Small intestine (tissue), 7 donors: ENCODE measurements at regions not wholly inside any gene's neighbourhood (a gene's known extent, or its start where the extent isn't known, plus 50 kb on each side); places are given as distances from the start of the nearest gene placed in this dataset.

Experiments used
- DNase-seq, 2 donors: peaks; one replicate each; pipeline versions ENCODE4 v3.0.0 to v3.0.0-alpha.2; 2013
- FAIRE-seq: peaks from 2 replicates; lab custom pipeline; 2012; peaks lifted over from hg19 to GRCh38; lab: Jason Lieb, UNC
- H3K27ac ChIP-seq, 3 donors: one replicate each; pipeline ENCODE4 v1.5.1; 2013; ENCODE audit warnings: low read length in 2 of 3, mild to moderate bottlenecking in 2 of 3, control low read depth in 1 of 3, inconsistent platforms in 1 of 3, low read depth in 1 of 3, moderate library complexity in 1 of 3
- H3K27me3 ChIP-seq, 3 donors: one replicate each; pipeline ENCODE4 v1.6.1; 2013; ENCODE audit warnings: low read length in 3 of 3, inconsistent platforms in 1 of 3; ENCODE audit not compliant: control insufficient read depth in 3 of 3, insufficient read depth in 3 of 3
- H3K36me3 ChIP-seq, 3 donors: one replicate each; pipeline ENCODE4 v1.6.1; 2013; ENCODE audit warnings: low read length in 3 of 3, inconsistent platforms in 1 of 3, low read depth in 1 of 3, mild to moderate bottlenecking in 1 of 3, moderate library complexity in 1 of 3; ENCODE audit not compliant: control insufficient read depth in 3 of 3, insufficient read depth in 2 of 3
- H3K4me1 ChIP-seq, 3 donors: one replicate each; pipeline ENCODE4 v1.6.1; 2013; ENCODE audit warnings: low read length in 2 of 3, inconsistent platforms in 1 of 3, low read depth in 1 of 3, mild to moderate bottlenecking in 1 of 3, moderate library complexity in 1 of 3; ENCODE audit not compliant: control insufficient read depth in 3 of 3, insufficient read depth in 2 of 3
- H3K4me3 ChIP-seq, 3 donors: one replicate each; pipeline ENCODE4 v1.5.1; 2013; ENCODE audit warnings: low read length in 3 of 3, control low read depth in 1 of 3, inconsistent platforms in 1 of 3, low read depth in 1 of 3, mild to moderate bottlenecking in 1 of 3, moderate library complexity in 1 of 3
- H3K9me3 ChIP-seq, 2 donors: one replicate each; pipeline ENCODE4 v1.6.1; 2013; ENCODE audit warnings: low read depth in 1 of 2, low read length in 1 of 2; ENCODE audit not compliant: control insufficient read depth in 2 of 2, insufficient read depth in 1 of 2
- WGBS, 3 donors: extraction: QIAGEN DNeasy Blood & Tissue Kit; methylation state at CpG; one replicate each; pipeline ENCODE4 v1.1.7; 2013; 5-methylcytosine and 5-hydroxymethylcytosine counted together
- donor health status: healthy with polysubstance abuse.
- donor health status: control.
- donor health status: control.
- donor health status: Bipolar disorder and iron deficiency.
- donor health status: healthy.

DNA sequence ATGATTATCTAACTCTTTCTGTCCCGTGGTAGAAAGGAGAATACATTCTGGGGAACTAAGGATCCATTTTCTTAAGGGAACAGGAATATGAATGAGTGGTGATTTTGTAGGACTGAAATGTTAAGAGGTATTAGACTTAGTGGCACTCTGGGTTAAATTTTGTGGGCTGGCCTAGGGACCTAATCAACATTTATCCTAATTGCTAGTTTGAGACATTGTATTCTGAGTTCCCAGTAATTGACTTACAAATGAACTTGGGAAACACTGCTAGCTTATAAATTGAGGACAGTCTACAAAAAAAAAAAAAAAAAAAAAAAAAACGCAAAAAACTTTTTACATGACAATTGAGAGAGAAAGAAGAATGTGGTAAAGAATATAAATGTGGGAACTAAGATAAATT is 136.6 kb upstream of the ZP4 start:
- FAIRE-seq (no peak), DNase-seq (no peak)
- H3K4me3 ChIP-seq: no peak overlapping the region
- 51 to 70% (median 53%) methylated on average over 2 of the region's 2 CpGs for WGBS, 3 donors
- H3K4me1 ChIP-seq: no peaks in the 10 kb centered on the region
- H3K27me3 ChIP-seq: no peaks in the 10 kb centered on the region
- no peak overlapping the region for H3K27ac ChIP-seq
- no peaks in the 10 kb centered on the region for H3K36me3 ChIP-seq
- H3K9me3 ChIP-seq: peaks cover 0 to 4% of the 10 kb centered on the region in 2 donors

DNA sequence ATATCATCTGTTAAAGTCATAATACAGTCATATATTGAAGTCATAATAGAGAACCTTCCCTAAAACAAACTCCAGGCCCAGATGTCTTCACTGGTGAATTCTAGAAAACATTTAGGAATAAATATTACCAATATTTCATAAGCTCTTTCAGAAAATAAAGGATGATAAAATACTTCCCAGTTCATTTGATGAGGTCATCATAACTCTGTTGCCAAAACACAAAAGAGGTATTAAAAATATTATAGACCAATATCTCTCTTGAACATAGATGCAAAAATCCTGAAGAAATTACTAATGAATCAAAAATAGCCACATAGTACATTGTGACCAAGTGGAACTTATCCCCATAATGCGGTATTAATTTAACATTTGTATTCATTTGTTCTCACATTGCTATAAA is 132.4 kb upstream of the ZP4 start:
- DNase-seq: no peak
- H3K4me3 ChIP-seq: no peak overlapping the region
- H3K27me3 ChIP-seq: no peaks in the 10 kb centered on the region
- H3K36me3 ChIP-seq: no peaks in the 10 kb centered on the region
- WGBS, 3 donors: 94 to 98% (median 97%) methylated on average over 1 of the region's 1 CpG
- no peak overlapping the region for H3K27ac ChIP-seq
- H3K9me3 ChIP-seq: no peaks in the 10 kb centered on the region
- FAIRE-seq: no peak
- H3K4me1 ChIP-seq: no peaks in the 10 kb centered on the region

GRCh38 chr1:238018214-238018613 is 127.5 kb upstream of the ZP4 start:
- H3K36me3 ChIP-seq: no peaks in the 10 kb centered on the region
- WGBS, 3 donors: 78 to 83% (median 79%) methylated on average over 2 of the region's 2 CpGs

GRCh38 chr1:238006779-238007178 is 116.1 kb upstream of the ZP4 start:
- Histone ChIP-seq H3K9me3 (no peaks in the 10 kb centered on the region), H3K27ac (no peak overlapping the region), H3K4me1 (no peaks in the 10 kb centered on the region), H3K4me3 (no peak overlapping the region), H3K36me3 (no peaks in the 10 kb centered on the region), H3K27me3 (no peaks in the 10 kb centered on the region)
- FAIRE-seq (no peak), DNase-seq (no peak)
- WGBS, 3 donors: 62 to 69% (median 64%) methylated on average over 4 of the region's 4 CpGs

More at GRCh38 chr1:238018214-238018613, 127.5 kb upstream of the ZP4 start:
- no peak for DNase-seq
- Histone ChIP-seq H3K27ac (no peak overlapping the region), H3K4me1 (no peaks in the 10 kb centered on the region), H3K4me3 (no peak overlapping the region), H3K9me3 (no peaks in the 10 kb centered on the region), H3K27me3 (no peaks in the 10 kb centered on the region)
- FAIRE-seq: no peak

DNA sequence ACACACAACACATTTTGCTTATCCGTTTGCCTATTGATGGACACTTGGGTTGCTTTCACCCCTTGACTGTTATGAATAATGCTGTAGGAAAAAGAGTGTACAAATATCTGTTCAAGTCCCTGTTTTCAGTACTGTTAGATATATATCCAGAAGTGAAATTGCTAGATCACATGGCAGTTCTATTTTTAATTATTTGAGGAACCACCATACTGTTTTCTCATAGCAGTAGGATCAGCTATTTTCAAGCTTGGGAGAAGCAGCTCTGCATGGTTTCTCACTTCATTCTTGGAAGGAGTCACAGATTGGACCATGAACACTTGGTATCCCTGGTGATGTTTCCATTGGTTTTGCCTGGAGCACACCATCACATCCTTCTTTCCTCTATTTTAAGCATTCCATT is 114.4 kb upstream of the ZP4 start:
- Histone ChIP-seq H3K36me3 (no peaks in the 10 kb centered on the region), H3K4me1 (no peaks in the 10 kb centered on the region), H3K9me3 (no peaks in the 10 kb centered on the region), H3K4me3 (no peak overlapping the region), H3K27ac (no peak overlapping the region), H3K27me3 (no peaks in the 10 kb centered on the region)
- 83 to 92% (median 89%) methylated on average over 1 of the region's 1 CpG for WGBS, 3 donors
- FAIRE-seq: no peak
- no peak for DNase-seq

- H3K36me3 ChIP-seq: no peaks in the 10 kb centered on the region
- no peaks in the 10 kb centered on the region for H3K27me3 ChIP-seq
- 40 to 51% (median 47%) methylated on average over 1 of the region's 1 CpG for WGBS, 3 donors
- H3K4me1 ChIP-seq: no peaks in the 10 kb centered on the region
- no peak overlapping the region for H3K4me3 ChIP-seq
- FAIRE-seq: no peak
- no peak overlapping the region for H3K27ac ChIP-seq
- DNase-seq: no peak
- no peaks in the 10 kb centered on the region for H3K9me3 ChIP-seq
Measured at GRCh38 chr1:238001818-238002217, 111.1 kb upstream of the ZP4 start.

DNA sequence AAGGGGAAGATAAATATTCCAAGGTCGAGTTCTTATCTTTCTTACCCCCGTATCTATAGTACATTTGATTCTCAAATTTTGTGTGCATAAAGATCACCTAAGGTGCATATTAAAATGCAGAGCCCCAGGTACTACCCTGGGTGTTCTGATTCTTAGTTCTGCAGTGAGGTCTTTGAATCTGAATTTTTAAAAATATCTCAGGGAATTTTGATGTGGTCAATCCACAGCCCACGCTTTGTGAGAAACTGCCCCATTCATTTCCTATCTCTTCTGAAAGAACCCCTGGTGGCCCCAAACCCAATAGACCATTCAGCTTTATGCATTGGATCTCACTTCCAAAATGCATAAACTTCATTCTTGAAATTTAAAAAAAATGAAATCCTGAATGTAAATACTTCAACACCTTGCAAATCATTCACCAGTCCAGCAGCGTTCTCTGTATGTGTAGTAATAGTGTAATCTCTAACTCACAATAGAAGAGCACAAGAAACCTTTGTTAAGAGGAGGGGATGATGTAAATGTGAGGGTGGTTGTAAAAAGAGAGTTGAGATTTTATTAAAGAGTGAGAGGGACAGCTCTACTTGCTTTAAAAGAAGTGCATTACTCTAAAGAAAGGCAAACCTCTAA is 108.8 kb upstream of the ZP4 start:
- DNase-seq (no peak), FAIRE-seq (no peak)
- no peaks in the 10 kb centered on the region for H3K36me3 ChIP-seq
- no peaks in the 10 kb centered on the region for H3K9me3 ChIP-seq
- WGBS, 3 donors: 31 to 60% (median 47%) methylated on average over 4 of the region's 4 CpGs
- H3K27ac ChIP-seq: no peak overlapping the region
- no peaks in the 10 kb centered on the region for H3K27me3 ChIP-seq
- H3K4me3 ChIP-seq: no peak overlapping the region
- H3K4me1 ChIP-seq: no peaks in the 10 kb centered on the region

- H3K27me3 ChIP-seq: no peaks in the 10 kb centered on the region
- no peaks in the 10 kb centered on the region for H3K36me3 ChIP-seq
- no peaks in the 10 kb centered on the region for H3K4me1 ChIP-seq
- FAIRE-seq (no peak), DNase-seq (no peak)
- no peak overlapping the region for H3K27ac ChIP-seq
- no peak overlapping the region for H3K4me3 ChIP-seq
- no peaks in the 10 kb centered on the region for H3K9me3 ChIP-seq
- WGBS, 3 donors: 64 to 82% (median 71%) methylated on average over 4 of the region's 4 CpGs
Measured at GRCh38 chr1:237998581-237998980, 107.9 kb upstream of the ZP4 start.

- H3K4me1 ChIP-seq: no peaks in the 10 kb centered on the region
- 33 to 63% (median 47%) methylated on average over 2 of the region's 2 CpGs for WGBS, 3 donors
- no peaks in the 10 kb centered on the region for H3K36me3 ChIP-seq
- H3K27me3 ChIP-seq: no peaks in the 10 kb centered on the region
- H3K4me3 ChIP-seq: no peak overlapping the region
- no peak overlapping the region for H3K27ac ChIP-seq
- H3K9me3 ChIP-seq: no peaks in the 10 kb centered on the region
- DNase-seq (no peak), FAIRE-seq (no peak)
Measured at GRCh38 chr1:237983496-237983895, 92.8 kb upstream of the ZP4 start.
